Fibroblast of peridontal ligament (primary cell): ENCODE measurements at regions not wholly inside any gene's neighbourhood (a gene's known extent, or its start where the extent isn't known, plus 50 kb on each side); places are given as distances from the start of the nearest gene placed in this dataset.
"Not testable (repeated sequence)": the region's sequence is repeated elsewhere in the genome, so short reads cannot be mapped to it uniquely, and the experiment has no call there.

Experiments
- DNase-seq: peaks from one replicate; pipeline ENCODE4 v3.0.0-alpha.2; 2010; ENCODE audit errors: extremely low read depth

DNA sequence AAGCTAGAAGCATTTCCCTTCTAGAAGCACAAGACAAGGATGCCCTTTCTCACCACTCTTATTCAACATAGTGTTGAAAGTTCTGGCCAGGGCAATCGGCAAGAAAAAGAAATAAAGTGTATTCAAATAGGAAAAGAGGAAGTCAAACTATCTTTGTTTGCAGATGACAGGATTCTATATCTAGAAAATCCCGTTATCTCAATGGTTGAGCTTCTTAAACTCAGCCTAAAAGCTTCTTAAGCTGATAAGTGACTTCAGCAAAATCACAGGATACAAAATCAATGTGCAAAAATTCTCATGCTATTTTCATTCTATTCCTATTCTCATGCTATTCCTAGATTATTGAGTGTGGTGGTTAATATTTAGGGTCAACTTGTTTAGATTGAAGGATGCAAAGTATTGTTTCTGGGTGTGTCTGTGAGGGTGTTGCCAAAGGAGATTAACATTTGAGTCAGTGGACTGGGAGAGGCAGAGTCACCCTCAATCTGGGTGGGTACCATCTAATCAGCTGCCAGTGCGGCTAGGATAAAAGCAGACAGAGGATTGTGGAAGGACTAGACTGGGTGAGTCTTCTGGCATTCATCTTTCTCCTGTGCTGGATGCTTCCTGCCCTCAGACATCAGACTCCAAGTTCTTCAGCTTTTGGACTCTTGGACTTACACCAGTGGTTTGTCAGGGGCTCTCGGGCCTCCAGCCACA, 111.9 kb downstream of the LSMEM1 start:
- DNase-seq = not testable (repeated sequence)

- DNase-seq = peak; percentile 60
Measured at GRCh38 chr7:112594397-112594796, 113.6 kb downstream of the LSMEM1 start.

DNA sequence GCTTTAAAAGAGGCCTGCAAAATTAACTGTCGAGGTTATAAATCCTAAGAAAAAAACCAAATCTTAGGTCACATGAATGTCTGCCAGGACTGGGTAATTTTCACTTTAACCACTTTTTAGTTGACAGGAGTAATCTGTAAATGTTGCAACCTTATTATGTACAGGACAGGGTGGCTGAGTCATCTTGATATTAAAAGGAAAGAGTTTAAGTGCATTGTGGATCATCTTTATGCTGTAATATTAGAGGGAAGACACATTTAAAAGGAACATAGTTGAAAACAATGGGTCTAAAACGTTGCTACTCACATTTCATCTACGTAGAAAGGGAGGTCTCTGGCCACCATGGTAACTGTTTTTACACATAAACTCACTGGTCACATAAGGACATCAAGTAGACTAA, 115.5 kb downstream of the LSMEM1 start:
- no peak for DNase-seq

DNA sequence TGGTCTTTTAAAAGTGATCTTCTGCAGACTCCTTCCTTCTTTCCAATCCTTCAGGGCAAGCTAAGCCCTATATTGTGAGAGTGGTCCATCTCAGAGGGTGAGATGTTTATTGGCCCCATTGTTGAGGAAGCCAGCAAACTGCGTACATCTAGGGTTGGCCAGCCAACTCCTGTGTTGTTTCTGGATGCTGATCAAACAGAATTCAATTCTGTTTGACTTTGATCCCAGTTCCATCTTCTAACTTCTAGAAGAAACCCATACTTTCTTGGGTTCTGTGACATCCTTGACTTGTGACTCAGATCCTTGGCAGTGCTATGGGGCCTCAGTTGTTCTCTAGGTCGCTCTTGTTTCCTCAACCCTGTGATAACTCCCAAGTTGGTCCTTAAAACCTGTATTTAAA, 116.2 kb downstream of the LSMEM1 start:
- DNase-seq = no peak

GRCh38 chr7:112603673-112604072, 122.9 kb downstream of the LSMEM1 start:
- DNase-seq = no peak

- no peak for DNase-seq
Measured at GRCh38 chr7:112610636-112611035, 129.8 kb downstream of the LSMEM1 start.

- DNase-seq = no peak
Measured at GRCh38 chr7:112615701-112616100, 134.9 kb downstream of the LSMEM1 start.

- no peak for DNase-seq
Measured at GRCh38 chr7:112616295-112616694, 135.5 kb downstream of the LSMEM1 start.

DNA sequence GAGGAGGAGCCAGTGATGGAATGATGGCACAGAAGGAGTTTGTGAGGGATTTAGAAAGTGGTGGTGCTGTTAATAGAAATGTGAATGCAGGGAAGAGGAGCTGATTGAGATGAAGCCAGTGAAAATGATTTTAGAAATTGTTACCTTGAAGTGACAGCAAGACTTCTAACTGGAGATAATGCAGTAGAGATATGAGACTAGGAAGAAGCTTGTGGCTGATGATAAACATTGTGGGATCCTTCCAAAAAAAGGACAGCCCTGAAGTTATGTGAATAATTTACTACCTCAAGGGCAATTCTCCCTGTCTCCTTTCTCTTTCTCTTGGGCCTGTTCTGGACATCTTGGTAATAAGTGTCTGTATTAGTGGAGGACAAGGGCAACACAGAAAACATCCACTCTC, 138.6 kb downstream of the LSMEM1 start:
- DNase-seq = no peak

- DNase-seq = no peak
Measured at GRCh38 chr7:112622159-112622715, 141.4 kb downstream of the LSMEM1 start.

GRCh38 chr7:112624416-112624815, 143.6 kb downstream of the LSMEM1 start:
- DNase-seq = no peak

DNA sequence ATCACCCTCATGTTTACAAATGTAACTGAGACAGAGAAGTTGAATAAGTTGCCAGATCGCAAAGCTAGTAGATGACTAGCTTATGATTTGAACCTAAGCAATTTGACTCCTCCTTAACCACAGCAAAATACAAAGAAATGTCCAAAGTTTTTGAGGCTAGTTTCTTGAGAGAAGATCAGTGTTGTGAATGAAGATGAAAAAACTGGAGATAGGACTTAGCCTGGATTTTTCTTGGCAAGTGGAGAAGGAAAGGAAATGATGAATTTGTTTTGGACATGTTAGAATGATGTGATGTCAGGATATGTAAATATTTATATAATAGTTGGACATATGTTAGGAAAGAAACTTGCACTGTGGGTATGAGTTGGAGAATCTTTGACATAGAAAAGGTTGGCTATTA, 149.8 kb downstream of the LSMEM1 start:
- peak; percentile 27 for DNase-seq

GRCh38 chr7:112634107-112634506, 153.3 kb downstream of the LSMEM1 start:
- DNase-seq = no peak

GRCh38 chr7:112635742-112636141, 154.5 kb downstream of the TMEM168 start:
- no peak for DNase-seq

GRCh38 chr7:112638675-112639400, 151.4 kb downstream of the TMEM168 start:
- no peak for DNase-seq

GRCh38 chr7:112640685-112641084, 149.5 kb downstream of the TMEM168 start:
- no peak for DNase-seq

- DNase-seq = no peak
Measured at GRCh38 chr7:112646783-112647182, 143.4 kb downstream of the TMEM168 start.

DNA sequence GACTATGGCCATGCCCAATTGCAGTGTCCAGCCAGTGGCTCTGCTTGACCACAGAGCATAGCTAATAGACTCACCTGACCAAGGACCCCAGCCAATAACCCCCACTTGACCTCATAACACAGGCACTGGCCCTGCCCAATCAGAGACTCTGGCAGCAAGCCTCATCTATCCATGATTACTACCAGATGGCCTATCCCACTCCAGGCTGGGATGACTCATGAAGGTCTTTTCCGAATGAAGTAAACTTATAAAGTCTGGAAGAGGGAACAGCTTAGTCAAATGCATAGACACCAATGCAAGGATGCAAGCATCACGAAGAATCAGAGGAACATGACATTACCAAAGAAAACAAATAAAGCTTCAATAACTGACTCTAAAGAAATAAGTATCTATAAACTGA, 141.4 kb downstream of the TMEM168 start:
- no peak for DNase-seq

DNA sequence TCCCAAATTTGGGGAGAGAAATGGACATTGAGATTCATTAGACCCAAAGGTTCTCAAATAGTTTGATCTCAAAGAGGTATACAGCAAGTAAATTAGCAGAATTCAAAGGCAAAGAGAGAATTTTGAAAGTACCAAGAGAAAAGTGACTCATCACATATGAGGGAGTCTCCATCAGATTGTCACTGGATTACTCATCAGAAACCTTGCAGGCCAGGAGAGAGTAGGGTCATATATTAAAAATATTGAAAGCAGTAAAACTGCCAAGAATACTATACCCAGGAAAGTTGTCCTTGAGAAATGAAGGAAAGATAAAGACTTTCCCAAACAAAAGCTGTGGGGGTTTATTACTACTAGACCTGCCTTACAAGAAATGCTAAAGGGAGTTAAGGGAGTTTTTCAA, 140.6 kb downstream of the TMEM168 start:
- DNase-seq = no peak

DNA sequence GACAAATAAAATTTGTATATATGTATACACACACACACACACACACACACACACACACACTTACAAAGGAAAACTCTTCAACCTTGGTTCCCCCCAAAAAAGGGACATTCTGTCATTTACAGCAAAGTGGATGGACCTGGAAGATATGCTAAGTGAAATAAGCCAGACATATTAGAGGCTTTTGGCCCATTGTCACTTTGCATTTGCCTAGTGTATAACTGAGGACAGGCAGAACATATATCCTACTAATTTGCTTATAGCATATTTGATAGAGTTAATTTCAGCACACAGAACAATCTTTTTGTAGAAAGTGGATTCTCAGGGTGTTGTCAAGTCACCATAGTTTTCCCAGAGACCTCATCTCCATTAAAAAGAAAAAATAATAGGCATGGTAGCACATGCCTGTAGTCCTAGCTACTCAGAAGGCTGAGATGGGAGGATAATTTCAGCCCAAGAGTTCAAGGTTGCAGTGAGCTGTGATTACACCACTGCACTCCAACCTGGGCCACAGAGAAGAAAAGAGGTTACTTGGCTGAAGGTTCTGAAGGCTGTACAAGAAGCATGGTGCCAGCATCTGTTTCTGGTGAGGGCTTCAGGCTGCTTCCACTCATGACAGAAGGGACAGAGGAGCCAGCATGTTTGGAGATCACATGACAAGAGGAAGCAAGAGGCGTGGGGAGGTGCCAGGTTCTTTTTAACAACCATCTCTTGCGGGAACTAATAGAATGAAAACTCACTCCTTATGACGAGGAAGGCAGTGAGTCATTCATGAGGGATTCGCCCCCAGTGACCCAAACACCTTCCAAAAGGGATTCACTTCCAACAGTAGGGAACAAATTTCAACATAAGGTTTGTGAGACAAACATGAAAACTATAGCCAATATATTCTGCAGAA, 135.6 kb downstream of the TMEM168 start:
- no peak for DNase-seq

GRCh38 chr7:112665709-112666108, 124.5 kb downstream of the TMEM168 start:
- peak; percentile 8 for DNase-seq

DNA sequence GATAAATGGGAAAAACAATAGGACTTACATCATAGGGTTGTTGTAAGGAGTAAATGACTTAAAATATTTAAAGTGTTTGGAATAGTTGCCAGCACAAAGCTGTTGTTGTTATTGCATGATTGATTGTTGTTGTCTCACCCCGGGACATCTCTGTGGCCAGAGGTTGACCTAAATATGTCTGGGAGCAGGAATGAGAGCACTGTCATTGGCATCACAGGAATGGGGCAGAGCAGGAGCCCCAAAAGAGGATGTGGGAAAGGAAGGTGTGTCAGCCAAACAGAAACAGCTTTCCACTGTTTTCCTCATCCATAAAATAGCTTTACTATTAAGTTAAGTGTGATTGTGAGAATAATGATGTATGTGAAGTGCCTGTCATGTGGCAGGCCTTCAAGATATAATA, 121.6 kb downstream of the TMEM168 start:
- no peak for DNase-seq
